Brain microvascular endothelial cell (primary cell): ENCODE measurements at regions not wholly inside any gene's neighbourhood (a gene's known extent, or its start where the extent isn't known, plus 50 kb on each side); places are given as distances from the start of the nearest gene placed in this dataset.

Source experiments
- DNase-seq: peaks from one replicate; pipeline ENCODE4 v3.0.0-alpha.2; 2020
- H3K27ac ChIP-seq: fragments of 250-450 bp; sonication (Bioruptor Pico); 2 replicates; pipeline ENCODE4 v1.5.1; 2020; ENCODE audit warnings: mild to moderate bottlenecking, moderate library complexity
- H3K27me3 ChIP-seq: fragments of 250-450 bp; sonication (Bioruptor Pico); replicated peaks from 2 replicates; pipeline ENCODE4 v1.5.1; 2020; ENCODE audit warnings: mild to moderate bottlenecking
- H3K36me3 ChIP-seq: fragments of 250-450 bp; sonication (Bioruptor Pico); replicated peaks from 2 replicates; pipeline ENCODE4 v1.5.1; 2020; ENCODE audit warnings: mild to moderate bottlenecking
- H3K4me3 ChIP-seq: 2 replicates; pipeline ENCODE4 v1.5.1; 2011; ENCODE audit warnings: low read depth, mild to moderate bottlenecking, control low read depth, low read length, moderate library complexity
- CTCF ChIP-seq: IDR thresholded peaks from 2 replicates; pipeline ENCODE4 v1.5.1; 2011; ENCODE audit warnings: low read depth, mild to moderate bottlenecking, moderate library complexity, low read length, control low read depth, inconsistent platforms; ENCODE audit errors: missing control alignments
- in situ Hi-C: cut with HindIII; loops from 2 replicates; pipeline ENCODE4 v1.10.0; 2017; ENCODE audit warnings: low sequenced_read_pairs, low pct_ligation_motif_present

DNA sequence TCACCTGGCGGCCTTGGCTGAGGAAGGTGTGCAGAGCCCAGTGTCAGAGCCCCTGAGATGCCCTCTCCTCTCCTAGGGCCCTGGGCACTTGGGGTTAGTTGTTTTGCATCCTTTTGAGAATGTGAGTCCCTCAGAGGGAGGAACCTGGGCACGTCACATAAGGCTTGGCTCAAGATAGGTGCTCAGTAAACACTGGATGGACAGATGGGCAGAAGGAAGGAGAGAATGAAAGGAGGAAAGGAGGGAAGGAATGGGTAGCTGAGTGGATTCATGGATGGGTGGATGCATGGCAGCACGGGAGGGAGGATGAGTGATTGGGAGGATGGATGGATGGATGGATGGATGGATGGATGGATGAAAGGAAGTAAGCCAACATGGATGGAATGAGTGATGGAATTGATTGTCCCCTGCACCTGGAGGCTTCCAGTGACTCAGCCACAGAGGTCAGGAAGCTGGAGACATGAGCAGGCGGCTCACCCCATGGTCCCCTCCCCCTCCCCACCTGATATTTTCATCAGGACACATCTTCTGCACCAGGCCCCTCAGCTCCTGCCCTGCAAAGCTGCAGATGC, 62.2 kb downstream of the IGLL1 start:
- no peaks in the 10 kb centered on the region for H3K36me3 ChIP-seq
- in situ Hi-C loops = no loop called here
- TF ChIP-seq CTCF = no peak
- no peaks in the 10 kb centered on the region for H3K27me3 ChIP-seq
- no peak for DNase-seq
- H3K27ac ChIP-seq = no peak overlapping the region
- no peak overlapping the region for H3K4me3 ChIP-seq

DNA sequence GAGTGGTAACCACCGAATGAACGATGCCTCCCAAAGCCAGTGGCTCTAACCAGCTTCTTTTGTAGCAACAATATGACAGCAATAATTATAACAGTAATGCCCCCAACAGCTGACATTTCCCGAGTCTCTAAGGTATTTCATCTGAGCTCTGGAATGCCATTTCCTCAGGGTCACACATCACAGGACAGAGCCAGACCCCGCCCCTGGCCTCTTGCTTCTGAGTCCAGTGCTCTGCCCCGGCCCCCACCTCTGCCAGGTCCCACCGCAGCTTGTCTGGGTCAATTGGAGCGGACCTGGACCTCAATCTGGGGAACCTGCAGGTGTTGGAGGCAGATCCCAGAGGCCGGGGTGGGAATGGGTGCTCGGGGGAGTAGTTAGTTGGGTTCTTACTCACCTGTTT, 63.8 kb downstream of the IGLL1 start:
- no peak overlapping the region for H3K27ac ChIP-seq
- no peak for TF ChIP-seq CTCF
- no peak for DNase-seq
- in situ Hi-C loops = no loop called here
- H3K4me3 ChIP-seq = no peak overlapping the region
- H3K36me3 ChIP-seq = no peaks in the 10 kb centered on the region
- no peaks in the 10 kb centered on the region for H3K27me3 ChIP-seq

GRCh38 chr22:23514322-23515038, 65.6 kb downstream of the IGLL1 start:
- Histone ChIP-seq H3K27ac (no peak overlapping the region), H3K27me3 (no peaks in the 10 kb centered on the region), H3K4me3 (no peak overlapping the region), H3K36me3 (no peaks in the 10 kb centered on the region)
- in situ Hi-C loops = no loop called here
- no peak for DNase-seq
- no peak for TF ChIP-seq CTCF

DNA sequence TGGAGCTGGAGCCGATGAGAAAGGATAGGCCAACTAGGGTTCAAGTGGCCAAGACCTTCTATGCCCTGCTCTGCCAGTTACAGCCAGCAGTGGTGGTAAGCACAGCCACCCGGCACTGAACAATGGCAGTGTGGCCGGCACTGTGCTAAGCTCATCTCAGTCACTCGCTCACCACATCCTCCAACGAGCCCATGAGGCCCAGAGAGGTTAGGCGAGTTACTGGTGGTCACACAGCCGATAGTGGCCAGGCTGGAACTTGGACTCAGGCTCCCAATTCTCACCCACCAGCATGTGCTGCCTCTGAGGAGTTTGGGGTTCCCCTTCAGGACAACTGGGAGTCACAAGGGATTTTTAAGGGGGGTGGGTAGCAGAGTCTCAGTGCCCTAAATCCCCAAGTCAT, 66.4 kb downstream of the IGLL1 start:
- Histone ChIP-seq H3K27ac (no peak overlapping the region), H3K36me3 (no peaks in the 10 kb centered on the region), H3K27me3 (no peaks in the 10 kb centered on the region), H3K4me3 (no peak overlapping the region)
- in situ Hi-C loops = no loop called here
- no peak for TF ChIP-seq CTCF
- DNase-seq = no peak

- Histone ChIP-seq H3K27me3 (no peaks in the 10 kb centered on the region), H3K36me3 (no peaks in the 10 kb centered on the region), H3K27ac (no peak overlapping the region), H3K4me3 (no peak overlapping the region)
- in situ Hi-C loops = no loop called here
- DNase-seq = no peak
- TF ChIP-seq CTCF = no peak
Measured at GRCh38 chr22:23513133-23513532, 67.0 kb downstream of the IGLL1 start.

DNA sequence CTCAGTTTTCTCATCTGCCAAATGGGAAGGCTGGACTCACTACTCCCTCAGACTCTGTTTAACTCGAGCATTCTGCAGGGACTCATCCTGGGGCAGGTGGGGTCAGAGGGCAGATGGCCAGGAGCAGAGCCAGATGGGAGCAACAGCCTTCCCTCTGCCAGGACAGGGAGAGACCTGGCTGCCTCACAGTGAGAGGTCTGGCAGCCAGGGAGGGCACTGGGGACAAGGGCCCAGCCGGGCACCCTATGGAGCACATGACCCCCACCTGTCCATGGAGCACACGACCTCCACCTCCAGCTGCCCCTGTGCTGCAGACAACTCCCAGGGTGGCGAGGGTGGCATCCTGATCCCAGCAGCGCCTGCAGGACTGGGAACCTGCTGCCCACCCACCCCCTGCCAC, 67.4 kb downstream of the IGLL1 start:
- in situ Hi-C loops = no loop called here
- TF ChIP-seq CTCF = no peak
- no peak overlapping the region for H3K27ac ChIP-seq
- no peaks in the 10 kb centered on the region for H3K27me3 ChIP-seq
- H3K4me3 ChIP-seq = no peak overlapping the region
- no peaks in the 10 kb centered on the region for H3K36me3 ChIP-seq
- DNase-seq = no peak
